NCI-H2196 (cell line): ENCODE measurements at regions not wholly inside any gene's neighbourhood (a gene's known extent, or its start where the extent isn't known, plus 50 kb on each side); places are given as distances from the start of the nearest gene placed in this dataset.
"Not testable (repeated sequence)": the region's sequence is repeated elsewhere in the genome, so short reads cannot be mapped to it uniquely, and the experiment has no call there.

Experiments used
- DNase-seq: peaks from one replicate; lab custom pipeline; 2025; ENCODE audit not compliant: unreplicated experiment; lab: John Stamatoyannopoulos, UW

DNA sequence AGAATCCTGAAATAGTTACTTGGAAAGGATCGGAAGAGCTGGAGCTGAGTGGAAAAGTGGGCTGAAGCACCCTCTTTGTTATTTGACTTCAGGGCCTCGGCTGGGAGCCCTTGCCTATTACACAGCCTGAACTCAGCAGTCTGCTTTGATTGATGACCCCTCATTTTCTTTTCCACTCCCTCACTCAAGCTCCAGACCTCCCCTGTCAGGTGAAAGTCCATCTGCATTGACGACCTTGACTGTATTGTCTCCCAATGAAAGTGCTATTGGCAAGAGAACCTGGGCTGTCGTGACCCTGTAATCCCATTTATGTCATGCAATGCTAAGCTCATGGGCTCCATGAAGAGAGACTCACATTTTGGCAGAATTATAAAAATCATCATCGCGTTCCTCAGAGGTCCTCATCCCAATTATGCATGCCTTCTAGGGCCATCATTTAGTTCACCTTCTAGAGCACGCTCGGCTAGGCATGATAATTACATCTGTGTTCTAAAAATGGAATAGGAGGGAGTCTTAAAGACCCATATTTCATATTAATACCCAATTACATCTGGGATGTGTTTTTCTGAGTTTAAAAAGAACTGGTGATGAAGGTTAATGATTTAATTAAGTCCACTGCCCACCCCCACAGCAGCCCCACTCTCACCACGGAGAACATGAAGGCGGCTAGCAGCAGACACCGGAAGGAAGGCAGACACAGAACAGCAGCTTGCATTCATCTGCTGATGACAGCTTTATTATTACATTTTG lies 472.5 kb downstream of the PID1 start:
- DNase-seq = no peak

GRCh38 chr2:228796386-228796785 lies 474.7 kb downstream of the PID1 start:
- DNase-seq = no peak

- DNase-seq = no peak
Measured at GRCh38 chr2:228793116-228793515, 478.0 kb downstream of the PID1 start.

DNA sequence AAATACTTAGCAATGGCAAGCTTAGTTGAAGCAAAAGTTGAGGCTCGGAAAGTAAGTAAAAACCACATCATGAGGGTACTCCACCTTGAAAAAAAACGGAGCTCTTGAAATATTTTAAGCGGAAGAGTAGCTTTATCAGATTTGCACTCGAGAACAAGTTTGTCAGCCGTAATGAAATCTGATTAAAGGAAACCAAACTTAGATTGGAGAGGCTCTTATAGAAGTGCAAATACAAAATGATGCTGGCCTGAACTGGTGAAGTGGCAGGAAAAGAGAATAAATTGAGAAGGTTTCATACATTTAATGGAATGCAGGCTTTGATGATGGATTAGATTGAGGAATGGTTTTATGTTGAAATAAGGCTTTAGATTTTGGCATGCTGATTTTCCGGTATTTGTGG lies 484.2 kb downstream of the PID1 start:
- no peak for DNase-seq

GRCh38 chr2:228782281-228782680 lies 488.8 kb downstream of the PID1 start:
- DNase-seq = no peak

GRCh38 chr2:228777855-228778355 lies 493.2 kb downstream of the PID1 start:
- no peak for DNase-seq

GRCh38 chr2:228774548-228774947 lies 496.5 kb downstream of the PID1 start:
- DNase-seq = no peak

DNA sequence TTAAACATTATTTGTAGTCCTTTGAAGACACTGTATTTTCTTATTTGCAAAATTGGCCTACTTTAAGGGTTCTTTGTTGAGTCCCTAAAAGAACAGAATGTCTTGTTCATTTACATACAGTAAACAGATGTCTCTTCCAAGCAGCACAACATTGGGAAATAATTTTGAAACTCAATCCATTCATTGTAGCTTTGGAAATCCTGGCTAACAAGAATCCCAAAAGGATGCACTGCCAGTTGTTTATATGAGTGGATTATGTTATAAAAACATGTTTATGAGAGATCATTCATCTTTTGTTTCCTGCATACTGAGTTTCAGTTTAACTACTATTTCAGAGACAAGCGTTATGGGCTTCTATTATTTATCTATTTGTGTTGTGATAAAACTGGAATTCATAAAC lies 499.3 kb downstream of the PID1 start:
- DNase-seq = no peak

DNA sequence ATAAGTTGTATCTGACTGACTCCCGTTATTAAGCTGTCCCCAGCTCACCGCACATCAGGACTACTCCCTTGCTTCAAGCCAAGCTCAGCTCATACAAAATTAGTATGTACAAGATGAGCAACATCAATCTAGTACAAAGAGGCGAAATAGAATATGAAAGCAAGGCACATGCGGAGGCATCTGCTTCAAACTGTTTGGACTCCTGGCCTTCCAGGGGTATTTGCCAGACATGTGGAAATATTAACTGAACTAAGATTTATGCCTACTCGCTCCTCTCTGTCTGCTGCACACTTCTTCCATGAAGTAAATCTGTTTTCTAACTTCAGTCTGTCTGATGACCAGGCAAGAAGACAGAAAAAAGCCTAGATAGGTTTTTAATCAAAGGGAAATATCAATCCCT lies 499.8 kb downstream of the PID1 start:
- no peak for DNase-seq

GRCh38 chr2:228768818-228769217 lies 502.3 kb downstream of the PID1 start:
- DNase-seq = no peak

GRCh38 chr2:228768141-228768540 lies 502.9 kb downstream of the PID1 start:
- DNase-seq = not testable (repeated sequence)

DNA sequence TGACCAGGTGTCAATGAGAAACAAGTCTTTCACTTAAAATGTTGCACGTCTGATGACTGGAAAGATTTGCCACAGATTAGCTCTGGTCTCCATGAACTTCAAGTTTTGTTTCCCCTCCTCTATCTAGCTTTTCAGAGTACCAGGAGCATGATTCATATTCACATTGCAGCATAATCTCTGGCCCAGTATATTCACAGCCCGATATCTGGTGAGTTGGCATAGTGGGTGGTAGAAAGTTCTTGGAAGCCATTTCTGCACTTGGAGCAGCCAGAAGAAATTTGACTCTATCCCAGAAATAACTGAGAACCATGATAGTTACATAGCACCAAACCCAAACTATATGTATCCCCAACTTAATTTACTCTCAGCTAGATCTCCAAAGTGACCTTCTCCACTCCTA lies 503.9 kb downstream of the PID1 start:
- no peak for DNase-seq

GRCh38 chr2:228763379-228763981 lies 507.6 kb downstream of the PID1 start:
- no peak for DNase-seq

DNA sequence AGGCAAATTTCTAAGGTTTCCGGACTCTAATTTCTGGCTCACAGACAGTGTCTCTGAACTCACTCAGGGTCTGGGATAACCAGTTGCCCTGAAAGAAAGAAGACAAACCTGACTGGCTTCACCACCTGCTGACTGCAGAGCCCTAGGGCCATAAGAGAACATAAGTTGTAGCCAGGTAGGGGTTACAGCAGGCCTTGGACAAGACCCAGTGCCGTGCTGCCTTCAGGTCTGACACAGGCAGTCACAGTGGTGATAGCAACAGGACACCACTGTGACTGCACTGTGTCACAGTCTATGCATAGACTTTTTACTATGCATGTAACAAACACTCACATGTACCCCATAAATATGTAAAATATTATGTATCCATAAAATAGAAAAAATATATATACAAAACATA lies 508.5 kb downstream of the PID1 start:
- no peak for DNase-seq

GRCh38 chr2:228755661-228756060 lies 515.4 kb downstream of the PID1 start:
- DNase-seq = not testable (repeated sequence)

GRCh38 chr2:228747483-228747882 lies 523.6 kb downstream of the PID1 start:
- no peak for DNase-seq

- DNase-seq = no peak
Measured at GRCh38 chr2:228738671-228739380, 532.3 kb downstream of the PID1 start.

GRCh38 chr2:228735697-228736096 lies 535.4 kb downstream of the PID1 start:
- no peak for DNase-seq

DNA sequence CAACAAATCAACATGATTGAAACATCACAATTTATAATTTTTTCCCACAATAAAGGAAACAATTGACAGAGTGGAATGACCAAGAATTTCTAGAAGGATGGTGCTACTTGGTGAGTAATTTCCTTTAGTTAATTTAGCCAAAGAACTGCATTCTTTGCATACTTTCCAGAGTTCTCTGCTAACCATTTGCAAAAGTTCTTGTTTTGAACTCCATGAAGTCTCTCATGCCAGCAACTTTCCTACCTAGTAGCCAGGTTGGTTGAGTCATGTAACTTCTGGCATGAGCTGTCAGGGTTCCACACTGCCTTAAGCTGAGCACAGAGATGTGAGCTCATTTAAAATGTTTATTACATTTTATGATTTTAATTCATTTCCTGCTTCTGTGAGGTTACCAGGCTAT lies 539.6 kb downstream of the PID1 start:
- DNase-seq = no peak

GRCh38 chr2:228728961-228729360 lies 542.1 kb downstream of the PID1 start:
- DNase-seq = no peak

- DNase-seq = no peak
Measured at GRCh38 chr2:228725031-228725430, 543.5 kb upstream of the SPHKAP start.

DNA sequence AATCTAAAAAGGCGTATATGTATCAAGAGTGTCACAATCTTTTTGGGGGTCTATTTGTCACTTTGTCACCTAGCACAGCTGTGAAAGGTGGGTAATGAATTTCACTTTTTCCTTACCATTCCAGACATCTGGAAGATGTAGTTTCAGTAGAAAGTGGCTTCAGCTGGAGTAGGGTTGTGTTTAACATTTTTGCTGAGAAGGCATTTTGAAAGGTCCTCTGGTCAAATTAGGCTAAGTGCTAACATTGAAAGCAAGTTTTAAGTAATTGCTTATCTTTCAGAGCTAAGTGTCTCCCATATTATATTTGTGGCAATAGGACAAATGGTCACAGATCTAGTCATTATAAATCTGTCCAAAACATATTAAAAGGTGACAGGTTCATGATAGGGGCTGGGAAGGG lies 542.1 kb upstream of the SPHKAP start:
- no peak for DNase-seq
